Cardiac fibroblast (primary cell): ENCODE measurements at regions not wholly inside any gene's neighbourhood (a gene's known extent, or its start where the extent isn't known, plus 50 kb on each side); places are given as distances from the start of the nearest gene placed in this dataset.

Source experiments
- DNase-seq, 2 donors: peaks; one replicate each; pipeline versions ENCODE4 v3.0.0 to v3.0.0-alpha.2; 2010; ENCODE audit warnings: low read depth in 2 of 2
- H3K4me3 ChIP-seq, 2 donors: replicated peaks in 1 of 2; 1 replicate in 1 of 2; 2 replicates in 1 of 2; pipeline ENCODE4 v1.5.1; 2011; ENCODE audit warnings: low read depth in 2 of 2, low read length in 2 of 2, mild to moderate bottlenecking in 2 of 2, moderate library complexity in 1 of 2
- CTCF ChIP-seq: IDR thresholded peaks from one replicate; pipeline ENCODE4 v1.5.1; 2011; ENCODE audit warnings: low read depth, mild to moderate bottlenecking, low read length, inconsistent platforms

GRCh38 chr5:124399426-124399961, 346.9 kb downstream of the ZNF608 start:
- H3K4me3 ChIP-seq: no peak overlapping the region
- DNase-seq: peak in 1 of 2 donors; percentile 54
- TF ChIP-seq CTCF: no peak

GRCh38 chr5:124398460-124398859, 348.0 kb downstream of the ZNF608 start:
- no peak overlapping the region for H3K4me3 ChIP-seq
- no peak for TF ChIP-seq CTCF
- DNase-seq: no peak

- DNase-seq: no peak
- no peak for TF ChIP-seq CTCF
- no peak overlapping the region for H3K4me3 ChIP-seq
Observed at GRCh38 chr5:124397317-124397716, 349.1 kb downstream of the ZNF608 start.

GRCh38 chr5:124395926-124396325, 350.5 kb downstream of the ZNF608 start:
- DNase-seq: no peak
- H3K4me3 ChIP-seq: no peak overlapping the region
- TF ChIP-seq CTCF: no peak

GRCh38 chr5:124395287-124395686, 351.2 kb downstream of the ZNF608 start:
- DNase-seq: no peak
- H3K4me3 ChIP-seq: no peak overlapping the region
- no peak for TF ChIP-seq CTCF

GRCh38 chr5:124394700-124395245, 351.7 kb downstream of the ZNF608 start:
- H3K4me3 ChIP-seq: no peak overlapping the region
- DNase-seq: no peak
- TF ChIP-seq CTCF: no peak
